ENCODE measurements at regions not wholly inside any gene's neighbourhood (a gene's known extent, or its start where the extent isn't known, plus 50 kb on each side); places are given as distances from the start of the nearest gene placed in this dataset.
A peak's percentile ranks its signal among the peaks of the same experiment; 100 is the strongest.
"Not testable (repeated sequence)": the region's sequence is repeated elsewhere in the genome, so short reads cannot be mapped to it uniquely, and the experiment has no call there.

DNA sequence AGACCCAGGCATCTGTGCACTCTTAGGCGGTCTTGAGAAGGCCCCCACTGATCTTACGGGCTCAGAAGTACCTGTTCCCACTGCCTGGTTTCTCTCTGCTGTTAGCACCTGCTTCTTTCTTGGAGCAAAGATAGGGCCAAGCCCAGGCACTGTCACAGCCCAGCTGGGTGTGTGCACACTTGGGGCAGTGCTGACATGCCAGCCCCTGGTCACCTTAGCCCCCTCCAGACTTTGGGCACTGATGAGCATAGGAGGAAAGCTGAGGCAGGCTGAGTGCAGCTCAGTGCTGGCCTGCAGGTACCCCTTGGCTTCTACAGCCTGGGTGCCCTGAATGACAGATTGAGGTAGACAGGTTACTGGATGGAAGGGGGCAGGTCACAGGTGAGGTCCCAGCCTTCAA is 105.7 kb upstream of the AHI1 start:
- intact Hi-C loops (cut with DNase I) = no loop called here
- H3K27ac ChIP-seq = no peak overlapping the region
- DNase-seq (peak in 1 of 6 donors; percentile 27), ATAC-seq (no peak), FAIRE-seq (no peak)
- no peaks in the 10 kb centered on the region for H3K27me3 ChIP-seq
- H3K4me3 ChIP-seq = no peak overlapping the region
- 89 to 93% methylated on average over 2 of the region's 2 CpGs for WGBS, 2 donors
- TF ChIP-seq, protein P1, sequence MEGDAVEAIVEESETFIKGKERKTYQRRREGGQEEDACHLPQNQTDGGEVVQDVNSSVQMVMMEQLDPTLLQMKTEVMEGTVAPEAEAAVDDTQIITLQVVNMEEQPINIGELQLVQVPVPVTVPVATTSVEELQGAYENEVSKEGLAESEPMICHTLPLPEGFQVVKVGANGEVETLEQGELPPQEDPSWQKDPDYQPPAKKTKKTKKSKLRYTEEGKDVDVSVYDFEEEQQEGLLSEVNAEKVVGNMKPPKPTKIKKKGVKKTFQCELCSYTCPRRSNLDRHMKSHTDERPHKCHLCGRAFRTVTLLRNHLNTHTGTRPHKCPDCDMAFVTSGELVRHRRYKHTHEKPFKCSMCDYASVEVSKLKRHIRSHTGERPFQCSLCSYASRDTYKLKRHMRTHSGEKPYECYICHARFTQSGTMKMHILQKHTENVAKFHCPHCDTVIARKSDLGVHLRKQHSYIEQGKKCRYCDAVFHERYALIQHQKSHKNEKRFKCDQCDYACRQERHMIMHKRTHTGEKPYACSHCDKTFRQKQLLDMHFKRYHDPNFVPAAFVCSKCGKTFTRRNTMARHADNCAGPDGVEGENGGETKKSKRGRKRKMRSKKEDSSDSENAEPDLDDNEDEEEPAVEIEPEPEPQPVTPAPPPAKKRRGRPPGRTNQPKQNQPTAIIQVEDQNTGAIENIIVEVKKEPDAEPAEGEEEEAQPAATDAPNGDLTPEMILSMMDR (IDR thresholded peaks at IDR 0.05) = no peak
- no peaks in the 10 kb centered on the region for H3K36me3 ChIP-seq
- H3K4me1 ChIP-seq = no peaks in the 10 kb centered on the region
- no peaks in the 10 kb centered on the region for H3K9me3 ChIP-seq

DNA sequence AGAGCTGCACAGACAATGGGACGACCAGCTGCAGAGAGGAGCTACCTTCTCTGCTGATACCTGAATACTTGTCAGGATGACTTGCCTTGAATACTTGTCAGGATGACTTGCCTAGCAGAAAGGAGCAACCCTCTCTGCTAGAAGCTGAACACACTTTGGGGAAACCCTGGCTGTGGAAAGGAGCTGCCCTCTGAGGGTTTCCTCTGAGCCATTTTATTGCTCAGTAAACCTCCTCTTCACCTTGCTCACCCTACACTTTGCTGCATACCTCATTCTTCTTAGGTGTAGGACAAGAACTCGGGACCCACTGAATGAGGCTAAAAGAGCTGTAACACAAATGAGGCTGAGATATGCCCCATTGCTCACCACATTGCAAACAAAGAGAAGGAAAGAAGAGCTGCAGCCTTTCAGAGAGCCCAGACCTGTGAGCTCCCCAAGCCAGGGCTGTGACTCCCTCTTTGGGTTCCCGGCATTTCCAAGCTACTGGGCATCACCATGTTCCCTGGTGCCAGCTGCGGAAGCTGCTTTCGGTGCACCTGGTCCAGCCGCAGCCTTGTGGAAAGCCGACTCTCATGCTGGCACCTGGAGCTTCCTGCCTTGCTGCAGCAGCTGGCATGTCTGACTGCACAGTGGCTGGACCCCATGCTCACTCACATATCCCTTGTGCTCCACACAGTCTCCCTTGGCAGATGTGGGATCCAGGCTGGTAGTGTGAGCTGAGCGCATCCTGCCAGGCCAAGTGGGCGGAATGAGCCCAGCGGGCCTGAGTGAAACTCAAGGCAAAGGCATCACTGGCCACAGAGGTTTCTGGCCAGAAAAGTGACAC is 106.7 kb upstream of the AHI1 start:
- ATAC-seq (no peak), FAIRE-seq (no peak), DNase-seq (peak in 1 of 6 donors; percentile 26)
- no peak overlapping the region for H3K27ac ChIP-seq
- no peaks in the 10 kb centered on the region for H3K36me3 ChIP-seq
- H3K9me3 ChIP-seq = no peaks in the 10 kb centered on the region
- no peaks in the 10 kb centered on the region for H3K4me1 ChIP-seq
- no peak overlapping the region for H3K4me3 ChIP-seq
- TF ChIP-seq, protein P1 (IDR thresholded peaks at IDR 0.05) = no peak
- no peaks in the 10 kb centered on the region for H3K27me3 ChIP-seq
- WGBS, 2 donors = 91 to 97% methylated on average over 10 of the region's 10 CpGs
- intact Hi-C loops (cut with DNase I) = no loop called here

DNA sequence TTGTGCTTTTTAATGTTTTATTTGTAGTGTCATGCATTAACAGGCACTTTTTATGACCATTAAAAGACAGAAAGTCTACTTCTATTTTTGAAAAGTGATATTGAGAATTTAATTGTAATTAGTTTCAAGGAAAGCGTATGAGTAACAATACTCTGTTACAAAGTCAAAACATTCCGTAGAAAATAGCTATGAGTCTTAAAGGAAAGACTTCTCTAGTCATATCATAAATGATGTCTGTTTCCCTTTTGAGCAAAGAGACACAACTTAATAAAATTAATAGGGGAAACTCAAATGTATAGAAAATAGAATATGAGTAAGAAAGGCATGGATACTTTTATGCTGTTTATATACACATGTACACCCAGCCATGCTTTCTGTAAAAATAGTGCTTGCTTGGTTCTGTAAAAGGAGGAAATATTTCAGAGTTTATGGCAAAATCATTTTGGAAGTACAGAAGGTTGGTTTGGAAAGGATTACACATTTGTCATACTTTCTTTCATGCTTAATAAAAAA is 107.8 kb upstream of the AHI1 start:
- no peak for FAIRE-seq
- 67 to 86% methylated on average over 2 of the region's 2 CpGs for WGBS, 2 donors

DNA sequence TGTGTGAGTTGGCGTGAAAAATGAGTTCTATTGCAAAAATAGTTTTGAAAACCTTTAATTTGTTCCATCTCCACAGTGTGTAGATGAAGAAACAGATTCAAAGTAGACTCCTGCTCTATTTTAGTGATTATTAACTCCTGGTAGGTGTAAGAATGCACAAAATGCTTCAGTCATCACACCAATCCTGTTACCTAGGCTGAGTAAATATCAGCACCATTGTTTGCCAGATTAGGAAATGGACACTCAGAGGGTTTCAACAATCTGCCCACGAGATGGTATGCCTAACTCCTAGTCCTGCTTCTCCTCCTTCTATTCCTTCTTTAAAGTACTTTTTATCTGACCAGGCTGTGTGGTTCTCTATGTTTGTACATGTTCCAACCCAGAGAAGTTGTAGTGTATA is 108.9 kb upstream of the AHI1 start:
- Histone ChIP-seq H3K36me3 (no peaks in the 10 kb centered on the region), H3K4me1 (no peaks in the 10 kb centered on the region), H3K9me3 (no peaks in the 10 kb centered on the region), H3K27me3 (no peaks in the 10 kb centered on the region), H3K4me3 (no peak overlapping the region), H3K27ac (no peak overlapping the region)
- intact Hi-C loops (cut with DNase I) = no loop called here
- DNase-seq = no peak
- ATAC-seq = peak in 3 of 4 donors; percentile 18 to 43 (median 26)
- TF ChIP-seq, protein P1 (IDR thresholded peaks at IDR 0.05) = no peak
- WGBS, 2 donors = 53 to 56% methylated on average over 2 of the region's 2 CpGs
- no peak for FAIRE-seq

More for the DNA sequence above, 107.8 kb upstream of the AHI1 start:
- no peak overlapping the region for H3K27ac ChIP-seq
- ATAC-seq (no peak), DNase-seq (no peak)
- TF ChIP-seq, protein P1 (IDR thresholded peaks at IDR 0.05) = no peak
- no peaks in the 10 kb centered on the region for H3K36me3 ChIP-seq
- H3K4me3 ChIP-seq = no peak overlapping the region
- no peaks in the 10 kb centered on the region for H3K4me1 ChIP-seq
- no peaks in the 10 kb centered on the region for H3K9me3 ChIP-seq
- intact Hi-C loops (cut with DNase I) = no loop called here
- no peaks in the 10 kb centered on the region for H3K27me3 ChIP-seq

DNA sequence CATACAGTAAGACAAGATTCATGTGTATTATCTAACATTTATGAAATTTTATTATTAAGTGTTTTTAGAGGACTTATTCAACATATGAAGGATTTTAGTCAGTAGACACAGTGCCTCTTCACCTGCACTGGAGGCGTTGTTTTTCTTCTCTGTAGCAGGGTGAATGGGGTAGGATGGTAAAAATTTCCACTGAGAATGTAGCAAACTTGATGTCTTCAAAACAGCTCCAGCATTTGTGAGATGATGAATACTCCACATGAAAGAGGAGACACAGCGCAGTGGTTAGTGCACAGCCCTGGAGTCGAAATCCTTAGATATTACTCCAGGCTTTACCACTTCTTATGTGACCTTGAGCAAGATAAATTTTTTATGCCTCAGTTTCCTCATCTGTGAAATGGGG is 110.5 kb upstream of the AHI1 start:
- intact Hi-C loops (cut with DNase I) = no loop called here
- Histone ChIP-seq H3K27ac (no peak overlapping the region), H3K4me3 (no peak overlapping the region), H3K27me3 (no peaks in the 10 kb centered on the region), H3K4me1 (no peaks in the 10 kb centered on the region), H3K9me3 (no peaks in the 10 kb centered on the region), H3K36me3 (no peaks in the 10 kb centered on the region)
- TF ChIP-seq, protein P1 (IDR thresholded peaks at IDR 0.05) = no peak
- ATAC-seq = no peak
- DNase-seq = no peak
- WGBS, 2 donors = 84 to 92% methylated on average over 3 of the region's 3 CpGs
- no peak for FAIRE-seq

DNA sequence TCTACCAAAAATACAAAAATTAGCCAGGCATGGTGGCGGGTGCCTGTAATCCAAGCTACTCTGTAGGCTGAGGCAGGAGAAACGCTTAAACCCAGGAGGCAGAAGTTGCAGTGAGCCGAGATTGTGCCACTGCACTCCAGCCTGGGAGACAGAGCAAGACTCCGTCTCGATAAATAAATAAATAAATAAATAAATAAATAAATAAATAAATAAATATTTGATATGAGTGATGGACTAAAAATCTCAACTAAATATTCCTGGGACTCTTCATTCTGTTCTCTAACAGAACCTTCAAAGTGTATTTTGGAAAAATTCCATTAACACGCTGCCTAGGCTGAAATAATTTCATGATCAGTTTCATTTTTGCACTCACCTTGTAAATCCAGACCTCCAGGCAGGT is 112.7 kb upstream of the AHI1 start:
- 91% methylated on average over 6 of the region's 6 CpGs for WGBS, 2 donors
- ATAC-seq; H3K36me3 ChIP-seq; H3K27ac ChIP-seq; H3K4me3 ChIP-seq; H3K9me3 ChIP-seq; H3K27me3 ChIP-seq; FAIRE-seq; DNase-seq; intact Hi-C loops (cut with DNase I); H3K4me1 ChIP-seq: not testable (repeated sequence)
